GM23338 (cell line): ENCODE measurements at regions not wholly inside any gene's neighbourhood (a gene's known extent, or its start where the extent isn't known, plus 50 kb on each side); places are given as distances from the start of the nearest gene placed in this dataset.

Source experiments
- ATAC-seq: fragments of 200-7000 bp; cut with Tn5 transposase; 3 replicates; pipeline ENCODE4 v1.9.1; 2020
- DNase-seq: peaks from one replicate; pipeline ENCODE4 v3.0.0-alpha.2; 2015; ENCODE audit warnings: low spot score
- H2AFZ ChIP-seq: fragments of 200-600 bp; sonication (generic); 2 replicates; pipeline ENCODE4 v1.8.0; 2016; ENCODE audit warnings: antibody characterized with exemption, mild to moderate bottlenecking, moderate library complexity
- H3F3A ChIP-seq: fragments of 200-600 bp; sonication (generic); replicated peaks from 2 replicates; pipeline ENCODE4 v1.8.0; 2017; ENCODE audit warnings: antibody characterized with exemption, mixed run types, low read depth
- H3K27ac ChIP-seq: fragments of 200-600 bp; sonication (generic); 2 replicates; pipeline ENCODE4 v1.6.1; 2016; ENCODE audit warnings: low read depth
- H3K27me3 ChIP-seq: fragments of 200-600 bp; sonication (generic); 2 replicates; pipeline ENCODE4 v1.8.0; 2016; ENCODE audit warnings: mild to moderate bottlenecking, mixed run types, moderate library complexity; ENCODE audit not compliant: insufficient read depth
- H3K36me3 ChIP-seq: fragments of 200-600 bp; sonication (generic); 2 replicates; pipeline ENCODE4 v1.8.0; 2016; ENCODE audit warnings: mild to moderate bottlenecking; ENCODE audit not compliant: insufficient read depth
- H3K4me1 ChIP-seq: fragments of 200-600 bp; sonication (generic); 2 replicates; pipeline ENCODE4 v1.8.0; 2016; ENCODE audit warnings: mild to moderate bottlenecking, moderate library complexity; ENCODE audit not compliant: insufficient read depth
- H3K4me2 ChIP-seq: fragments of 200-600 bp; sonication (generic); 2 replicates; pipeline ENCODE4 v1.7.1; 2017; ENCODE audit warnings: mixed run types
- H3K4me3 ChIP-seq: fragments of 200-600 bp; sonication (generic); 2 replicates; pipeline ENCODE4 v1.6.1; 2016; ENCODE audit warnings: mixed run types
- H3K79me2 ChIP-seq: fragments of 200-600 bp; sonication (generic); replicated peaks from 2 replicates; pipeline ENCODE4 v1.8.0; 2017; ENCODE audit warnings: mild to moderate bottlenecking; ENCODE audit not compliant: insufficient read depth
- H3K9me2 ChIP-seq: fragments of 200-600 bp; sonication (generic); 2 replicates; pipeline ENCODE4 v1.8.0; 2017; ENCODE audit not compliant: insufficient read depth
- H4K20me1 ChIP-seq: fragments of 200-600 bp; sonication (generic); replicated peaks from 2 replicates; pipeline ENCODE4 v1.8.0; 2017; ENCODE audit warnings: mild to moderate bottlenecking; ENCODE audit not compliant: insufficient read depth
- H3K27ac Mint-ChIP-seq: 2 replicates; pipeline ENCODE4 v1.8.0; 2020; ENCODE audit warnings: inconsistent platforms, mild to moderate bottlenecking, moderate library complexity, mixed read lengths
- H3K27me3 Mint-ChIP-seq: 3 replicates; pipeline ENCODE4 v1.8.0; 2022; ENCODE audit warnings: low read depth, mild to moderate bottlenecking, moderate library complexity, mixed read lengths, inconsistent platforms; ENCODE audit not compliant: insufficient read depth, poor library complexity
- H3K36me3 Mint-ChIP-seq: 3 replicates; pipeline ENCODE4 v1.8.0; 2021; ENCODE audit warnings: low read depth, mild to moderate bottlenecking, inconsistent platforms, moderate library complexity, mixed read lengths
- H3K4me1 Mint-ChIP-seq: 3 replicates; pipeline ENCODE4 v1.8.0; 2020; ENCODE audit warnings: mild to moderate bottlenecking, inconsistent platforms, mixed read lengths
- H3K4me3 Mint-ChIP-seq: 3 replicates; pipeline ENCODE4 v1.8.0; 2021; ENCODE audit warnings: moderate library complexity, mild to moderate bottlenecking, inconsistent platforms, mixed read lengths
- H3K9me3 Mint-ChIP-seq: 3 replicates; pipeline ENCODE4 v1.8.0; 2020; ENCODE audit warnings: moderate library complexity, mild to moderate bottlenecking, inconsistent platforms, mixed read lengths
- CREB1 ChIP-seq: fragments of 250-450 bp; sonication (Bioruptor Pico); IDR thresholded peaks from 2 replicates; pipeline ENCODE4 v1.5.0; 2020; ENCODE audit warnings: low read depth, mild to moderate bottlenecking, moderate library complexity
- CTCF ChIP-seq, 2 experiments: fragments of 200-600 bp in 1 of 2; sonication (generic) in 1 of 2; conservative IDR thresholded peaks; 2 replicates each; pipeline versions ENCODE4 v1.5.1 to v1.6.1; 2016 to 2017; ENCODE audit warnings: antibody characterized with exemption in 2 of 2, low read depth in 2 of 2, mild to moderate bottlenecking in 2 of 2, moderate library complexity in 1 of 2
- EZH2 ChIP-seq: fragments of 200-600 bp; sonication (generic); IDR thresholded peaks from one replicate; pipeline ENCODE4 v1.8.0; 2017; ENCODE audit warnings: antibody characterized with exemption, mild to moderate bottlenecking, low read depth; ENCODE audit not compliant: unreplicated experiment
- EZH2phosphoT487 ChIP-seq: fragments of 200-600 bp; sonication (generic); IDR thresholded peaks from one replicate; pipeline ENCODE4 v1.8.1; 2018; ENCODE audit warnings: antibody characterized with exemption; ENCODE audit not compliant: unreplicated experiment
- JUNB ChIP-seq: IDR thresholded peaks from one replicate; pipeline ENCODE4 v1.6.1; 2016; ENCODE audit warnings: antibody characterized with exemption; ENCODE audit not compliant: unreplicated experiment
- NANOG ChIP-seq: IDR thresholded peaks from 2 replicates; pipeline ENCODE4 v1.6.1; 2016; ENCODE audit warnings: antibody characterized with exemption, borderline replicate concordance
- POLR2AphosphoS5 ChIP-seq: IDR thresholded peaks from 2 replicates; pipeline ENCODE4 v1.6.1; 2016; ENCODE audit warnings: antibody characterized with exemption, low read depth
- STAT1 ChIP-seq: IDR thresholded peaks from one replicate; pipeline ENCODE4 v1.6.1; 2016; ENCODE audit warnings: antibody characterized with exemption; ENCODE audit not compliant: unreplicated experiment
- ZNF114 ChIP-seq: fragments of 250-450 bp; sonication (Bioruptor Pico); IDR thresholded peaks from 2 replicates; pipeline ENCODE4 v1.5.0; 2020; ENCODE audit warnings: mild to moderate bottlenecking, moderate library complexity
- ZNF331 ChIP-seq: fragments of 250-450 bp; sonication (Bioruptor Pico); IDR thresholded peaks from 2 replicates; pipeline ENCODE4 v1.5.0; 2020; ENCODE audit warnings: low read depth, mild to moderate bottlenecking, moderate library complexity
- ZNF462 ChIP-seq: fragments of 250-450 bp; sonication (Bioruptor Pico); IDR thresholded peaks from 2 replicates; pipeline ENCODE4 v1.5.0; 2020; ENCODE audit warnings: mild to moderate bottlenecking, moderate library complexity
- TF ChIP-seq, protein P1 (sequence below): IDR thresholded peaks from one replicate; pipeline ENCODE4 v1.6.1; 2018; ENCODE audit warnings: antibody characterized with exemption; ENCODE audit not compliant: unreplicated experiment

- TF ChIP-seq ZNF462 (CRISPR knock-in tag) (no peak), POLR2AphosphoS5 (no peak), CREB1 (CRISPR knock-in tag) (no peak), STAT1 (no peak), CTCF (conservative IDR thresholded peaks at IDR 0.05; ENCODE audit: low read depth in 2 of 2) (no peak), NANOG (no peak)
These were observed 94.5 kb upstream of the ARHGAP5 start (continued) for GRCh38 chr14:31982642-31983041.

- H3K4me3 Mint-ChIP-seq, result no peak overlapping the region
- H3K9me3 Mint-ChIP-seq, result peaks cover 23% of the 10 kb centered on the region
- H3K27ac ChIP-seq, result no peak overlapping the region
- no peak overlapping the region for H3K4me3 ChIP-seq
- H3K36me3 Mint-ChIP-seq, result peaks cover 17% of the 10 kb centered on the region; the same call in 2 of the 3 replicates
- H3K27me3 ChIP-seq, result no peaks in the 10 kb centered on the region
- H2AFZ ChIP-seq, result no peak overlapping the region
- H3K27ac Mint-ChIP-seq, result no peak overlapping the region
- peaks cover 6% of the 10 kb centered on the region; the same call in 1 of the 2 replicates for H3K4me1 ChIP-seq
- H4K20me1 ChIP-seq, result no peaks in the 10 kb centered on the region
- no peak overlapping the region for H3K4me2 ChIP-seq
- H3K36me3 ChIP-seq, result no peaks in the 10 kb centered on the region
- DNase-seq (no peak), ATAC-seq (no peak)
- peaks cover 7% of the 10 kb centered on the region for H3K4me1 Mint-ChIP-seq
- H3F3A ChIP-seq, result no peaks in the 10 kb centered on the region
- H3K79me2 ChIP-seq, result no peaks in the 10 kb centered on the region
- TF ChIP-seq CREB1 (CRISPR knock-in tag), result no peak
- no peak for TF ChIP-seq ZNF114 (CRISPR knock-in tag)
- TF ChIP-seq JUNB, result no peak
- no peak for TF ChIP-seq ZNF331 (CRISPR knock-in tag)
- TF ChIP-seq, protein P1, sequence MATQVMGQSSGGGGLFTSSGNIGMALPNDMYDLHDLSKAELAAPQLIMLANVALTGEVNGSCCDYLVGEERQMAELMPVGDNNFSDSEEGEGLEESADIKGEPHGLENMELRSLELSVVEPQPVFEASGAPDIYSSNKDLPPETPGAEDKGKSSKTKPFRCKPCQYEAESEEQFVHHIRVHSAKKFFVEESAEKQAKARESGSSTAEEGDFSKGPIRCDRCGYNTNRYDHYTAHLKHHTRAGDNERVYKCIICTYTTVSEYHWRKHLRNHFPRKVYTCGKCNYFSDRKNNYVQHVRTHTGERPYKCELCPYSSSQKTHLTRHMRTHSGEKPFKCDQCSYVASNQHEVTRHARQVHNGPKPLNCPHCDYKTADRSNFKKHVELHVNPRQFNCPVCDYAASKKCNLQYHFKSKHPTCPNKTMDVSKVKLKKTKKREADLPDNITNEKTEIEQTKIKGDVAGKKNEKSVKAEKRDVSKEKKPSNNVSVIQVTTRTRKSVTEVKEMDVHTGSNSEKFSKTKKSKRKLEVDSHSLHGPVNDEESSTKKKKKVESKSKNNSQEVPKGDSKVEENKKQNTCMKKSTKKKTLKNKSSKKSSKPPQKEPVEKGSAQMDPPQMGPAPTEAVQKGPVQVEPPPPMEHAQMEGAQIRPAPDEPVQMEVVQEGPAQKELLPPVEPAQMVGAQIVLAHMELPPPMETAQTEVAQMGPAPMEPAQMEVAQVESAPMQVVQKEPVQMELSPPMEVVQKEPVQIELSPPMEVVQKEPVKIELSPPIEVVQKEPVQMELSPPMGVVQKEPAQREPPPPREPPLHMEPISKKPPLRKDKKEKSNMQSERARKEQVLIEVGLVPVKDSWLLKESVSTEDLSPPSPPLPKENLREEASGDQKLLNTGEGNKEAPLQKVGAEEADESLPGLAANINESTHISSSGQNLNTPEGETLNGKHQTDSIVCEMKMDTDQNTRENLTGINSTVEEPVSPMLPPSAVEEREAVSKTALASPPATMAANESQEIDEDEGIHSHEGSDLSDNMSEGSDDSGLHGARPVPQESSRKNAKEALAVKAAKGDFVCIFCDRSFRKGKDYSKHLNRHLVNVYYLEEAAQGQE, result no peak
- no peak for TF ChIP-seq CTCF (conservative IDR thresholded peaks at IDR 0.05; ENCODE audit: low read depth in 2 of 2)
- TF ChIP-seq NANOG, result no peak
- TF ChIP-seq EZH2, result no peak
- TF ChIP-seq EZH2phosphoT487, result no peak
- peaks cover 4% of the 10 kb centered on the region for H3K27me3 Mint-ChIP-seq
- 0 out of 2 replicates have a peak, but pooled peaks cover 2% of the 10 kb centered on the region for H3K9me2 ChIP-seq
These were observed 90.7 kb upstream of the ARHGAP5 start for GRCh38 chr14:31986405-31986804.
